GM12891 (cell line): ENCODE measurements at regions not wholly inside any gene's neighbourhood (a gene's known extent, or its start where the extent isn't known, plus 50 kb on each side); places are given as distances from the start of the nearest gene placed in this dataset.

Experiments used
- PAX5 ChIP-seq: IDR thresholded peaks from 2 replicates; pipeline ENCODE4 v1.6.1; 2011; ENCODE audit warnings: low read length, moderate library complexity, mild to moderate bottlenecking; ENCODE audit not compliant: insufficient read depth, severe bottlenecking
- POLR2A ChIP-seq: IDR thresholded peaks from 2 replicates; pipeline ENCODE4 v1.6.1; 2011; ENCODE audit warnings: low read depth, low read length, control low read depth
- POLR2AphosphoS5 ChIP-seq: IDR thresholded peaks from 2 replicates; pipeline ENCODE4 v1.6.1; 2011; ENCODE audit warnings: low read depth, low read length, control low read depth
- POU2F2 ChIP-seq: IDR thresholded peaks from 2 replicates; pipeline ENCODE4 v1.6.1; 2011; ENCODE audit warnings: low read depth, mild to moderate bottlenecking, control low read depth, low read length, moderate library complexity
- SPI1 ChIP-seq: IDR thresholded peaks from 2 replicates; pipeline ENCODE4 v1.6.1; 2011; ENCODE audit warnings: low read depth, low read length, control low read depth
- TAF1 ChIP-seq: IDR thresholded peaks from 2 replicates; pipeline ENCODE4 v1.6.1; 2011; ENCODE audit warnings: low read depth, low read length, control low read depth

DNA sequence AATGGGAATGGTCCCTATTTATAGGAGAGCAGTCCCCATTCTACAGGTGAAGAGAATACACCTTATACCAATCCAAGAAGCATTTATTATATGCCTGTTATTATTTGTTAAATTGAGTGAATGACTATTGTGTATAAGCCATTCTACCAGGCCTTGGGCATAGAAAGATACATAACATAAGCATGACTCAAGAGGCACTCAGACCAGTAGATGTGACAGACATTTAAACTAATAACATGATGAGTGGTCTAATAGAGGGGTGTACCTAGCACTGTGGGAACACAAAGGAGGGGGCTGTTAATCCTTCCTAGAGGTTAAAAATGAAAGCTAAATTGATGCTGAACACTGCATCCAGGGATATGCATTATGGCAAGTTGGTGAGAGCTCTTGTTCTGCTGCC, 145.0 kb upstream of the TNC start:
- TF ChIP-seq POLR2A (no peak), POLR2AphosphoS5 (no peak), SPI1 (no peak), TAF1 (no peak), PAX5 (no peak), POU2F2 (no peak)
